Kidney (tissue), 13 donors: ENCODE measurements at regions not wholly inside any gene's neighbourhood (a gene's known extent, or its start where the extent isn't known, plus 50 kb on each side); places are given as distances from the start of the nearest gene placed in this dataset.
"Not testable (repeated sequence)": the region's sequence is repeated elsewhere in the genome, so short reads cannot be mapped to it uniquely, and the experiment has no call there.

Experiments used
- DNase-seq, 5 donors: peaks; one replicate each; pipeline ENCODE4 v3.0.0-alpha.2; 2013 to 2020
- FAIRE-seq: peaks from 2 replicates; lab custom pipeline; 2012; peaks lifted over from hg19 to GRCh38; lab: Jason Lieb, UNC
- H3K27ac ChIP-seq, 2 donors: one replicate each; pipeline ENCODE4 v1.7.0; 2013; ENCODE audit warnings: low read depth in 2 of 2, low read length in 2 of 2, inconsistent platforms in 1 of 2
- H3K27me3 ChIP-seq: one replicate; pipeline ENCODE4 v1.7.1; 2013; ENCODE audit warnings: low read length, inconsistent platforms; ENCODE audit not compliant: control insufficient read depth, insufficient read depth
- H3K36me3 ChIP-seq, 3 donors: one replicate each; pipeline versions ENCODE4 v1.7.0 to v1.7.1; 2013; ENCODE audit warnings: low read length in 3 of 3, control low read depth in 1 of 3, inconsistent platforms in 1 of 3; ENCODE audit not compliant: insufficient read depth in 3 of 3, control insufficient read depth in 2 of 3
- H3K4me1 ChIP-seq, 3 donors: one replicate each; pipeline versions ENCODE4 v1.7.0 to v1.7.1; 2013; ENCODE audit warnings: low read length in 3 of 3, inconsistent platforms in 1 of 3, low read depth in 1 of 3; ENCODE audit not compliant: control insufficient read depth in 2 of 3, insufficient read depth in 2 of 3
- H3K4me3 ChIP-seq, 3 donors: one replicate each; pipeline versions ENCODE4 v1.7.0 to v1.8.1; 2013; ENCODE audit warnings: low read length in 3 of 3, control low read depth in 1 of 3, inconsistent platforms in 1 of 3
- H3K9ac ChIP-seq, 3 donors: one replicate each; pipeline versions ENCODE4 v1.7.0 to v1.7.1; 2013; ENCODE audit warnings: low read length in 3 of 3, control low read depth in 1 of 3, inconsistent platforms in 1 of 3
- H3K9me3 ChIP-seq, 3 donors: one replicate each; pipeline versions ENCODE4 v1.7.0 to v1.7.1; 2013; ENCODE audit warnings: low read length in 3 of 3, control low read depth in 1 of 3, inconsistent platforms in 1 of 3; ENCODE audit not compliant: control insufficient read depth in 2 of 3, insufficient read depth in 1 of 3
- intact Hi-C: fragments of 100-400 bp; cut with DNase I; formaldehyde crosslinking; loops from one replicate; pipeline ENCODE4 v1.11.1; 2022
- TF ChIP-seq, protein P1 (sequence below): IDR thresholded peaks from 3 replicates; pipeline ENCODE4 v1.5.1; 2012; ENCODE audit warnings: mild to moderate bottlenecking, moderate library complexity, borderline replicate concordance; ENCODE audit not compliant: insufficient read depth; ENCODE audit errors: extremely low read depth
- donor health status: control.
- donor health status: control.
- donor health status: control.
- donor health status: control.
- donor health status: control.
- donor health status: DM: yes; HTN: yes; CAD: no.
- donor health status: Normal renal cell carcinoma (clear cell type).

DNA sequence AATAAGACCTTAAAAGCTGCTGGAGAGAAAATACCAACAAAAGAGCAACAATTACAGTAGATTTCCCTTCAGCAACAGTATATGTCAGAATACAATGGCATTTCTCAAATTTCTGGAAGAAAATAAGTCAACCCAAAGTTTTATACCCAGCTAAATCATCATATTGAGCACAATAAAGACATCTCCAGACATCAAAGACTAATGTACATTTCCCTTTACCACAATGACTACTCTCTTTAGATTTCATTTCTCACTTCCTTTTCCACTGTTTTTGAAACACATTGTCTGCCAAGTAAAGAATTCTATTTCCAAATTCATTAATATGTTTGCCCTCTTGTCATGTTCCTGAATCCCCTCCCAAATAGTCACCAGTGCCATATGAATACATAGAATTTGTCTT, 111.4 kb downstream of the POU4F1 start:
- no peak overlapping the region for H3K27ac ChIP-seq
- TF ChIP-seq, protein P1, sequence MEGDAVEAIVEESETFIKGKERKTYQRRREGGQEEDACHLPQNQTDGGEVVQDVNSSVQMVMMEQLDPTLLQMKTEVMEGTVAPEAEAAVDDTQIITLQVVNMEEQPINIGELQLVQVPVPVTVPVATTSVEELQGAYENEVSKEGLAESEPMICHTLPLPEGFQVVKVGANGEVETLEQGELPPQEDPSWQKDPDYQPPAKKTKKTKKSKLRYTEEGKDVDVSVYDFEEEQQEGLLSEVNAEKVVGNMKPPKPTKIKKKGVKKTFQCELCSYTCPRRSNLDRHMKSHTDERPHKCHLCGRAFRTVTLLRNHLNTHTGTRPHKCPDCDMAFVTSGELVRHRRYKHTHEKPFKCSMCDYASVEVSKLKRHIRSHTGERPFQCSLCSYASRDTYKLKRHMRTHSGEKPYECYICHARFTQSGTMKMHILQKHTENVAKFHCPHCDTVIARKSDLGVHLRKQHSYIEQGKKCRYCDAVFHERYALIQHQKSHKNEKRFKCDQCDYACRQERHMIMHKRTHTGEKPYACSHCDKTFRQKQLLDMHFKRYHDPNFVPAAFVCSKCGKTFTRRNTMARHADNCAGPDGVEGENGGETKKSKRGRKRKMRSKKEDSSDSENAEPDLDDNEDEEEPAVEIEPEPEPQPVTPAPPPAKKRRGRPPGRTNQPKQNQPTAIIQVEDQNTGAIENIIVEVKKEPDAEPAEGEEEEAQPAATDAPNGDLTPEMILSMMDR: no peak
- FAIRE-seq (no peak), DNase-seq (no peak)
- H3K36me3 ChIP-seq: no peaks in the 10 kb centered on the region
- no peaks in the 10 kb centered on the region for H3K27me3 ChIP-seq
- H3K9me3 ChIP-seq: no peaks in the 10 kb centered on the region
- H3K9ac ChIP-seq: no peak overlapping the region
- intact Hi-C loops: no loop called here
- H3K4me1 ChIP-seq: no peaks in the 10 kb centered on the region
- H3K4me3 ChIP-seq: no peak overlapping the region

DNA sequence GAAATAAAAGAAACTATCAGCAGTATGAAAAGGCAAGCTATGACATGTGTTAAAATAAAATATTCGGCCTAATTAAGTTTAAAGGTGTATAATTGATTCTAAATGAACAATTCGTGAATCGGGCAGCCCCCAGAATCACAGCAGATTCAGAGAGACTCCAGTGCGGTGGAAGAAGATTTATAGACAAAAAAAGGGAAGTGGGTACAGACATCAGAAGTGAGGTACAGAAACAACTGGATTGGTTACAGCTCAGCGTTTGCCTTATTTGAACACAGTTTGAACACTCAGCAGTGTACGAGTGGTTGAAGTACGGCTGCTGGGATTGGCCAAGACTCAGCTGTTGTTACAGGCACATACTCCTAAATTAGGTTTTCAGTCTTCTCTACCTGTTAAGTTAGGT, 113.1 kb downstream of the POU4F1 start:
- H3K27me3 ChIP-seq, H3K27ac ChIP-seq, FAIRE-seq, intact Hi-C loops, H3K4me1 ChIP-seq, H3K4me3 ChIP-seq, H3K9me3 ChIP-seq, DNase-seq, H3K9ac ChIP-seq, H3K36me3 ChIP-seq: not testable (repeated sequence)

DNA sequence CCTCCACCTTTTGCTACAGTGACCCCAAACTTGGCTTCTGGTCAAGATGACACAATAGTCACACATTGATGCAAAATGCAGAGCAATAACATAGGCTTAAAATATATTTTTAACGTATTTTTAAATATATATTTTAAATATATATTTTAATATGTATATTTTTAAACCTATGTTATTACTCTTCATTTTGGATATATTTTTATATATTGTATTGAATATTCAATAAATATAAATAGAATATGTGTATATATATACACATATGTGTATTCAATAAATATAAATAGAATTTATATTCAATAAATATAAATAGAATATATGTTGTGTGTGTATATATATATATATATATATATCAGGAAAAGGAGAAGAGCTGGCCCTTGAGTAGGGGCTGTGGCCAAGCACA, 115.6 kb downstream of the POU4F1 start:
- Histone ChIP-seq H3K27ac (no peak overlapping the region), H3K9me3 (no peaks in the 10 kb centered on the region), H3K9ac (no peak overlapping the region), H3K36me3 (no peaks in the 10 kb centered on the region), H3K4me1 (no peaks in the 10 kb centered on the region), H3K4me3 (no peak overlapping the region), H3K27me3 (no peaks in the 10 kb centered on the region)
- TF ChIP-seq, protein P1: no peak
- FAIRE-seq (peak; percentile 60), DNase-seq (no peak)
- intact Hi-C loops: no loop called here

DNA sequence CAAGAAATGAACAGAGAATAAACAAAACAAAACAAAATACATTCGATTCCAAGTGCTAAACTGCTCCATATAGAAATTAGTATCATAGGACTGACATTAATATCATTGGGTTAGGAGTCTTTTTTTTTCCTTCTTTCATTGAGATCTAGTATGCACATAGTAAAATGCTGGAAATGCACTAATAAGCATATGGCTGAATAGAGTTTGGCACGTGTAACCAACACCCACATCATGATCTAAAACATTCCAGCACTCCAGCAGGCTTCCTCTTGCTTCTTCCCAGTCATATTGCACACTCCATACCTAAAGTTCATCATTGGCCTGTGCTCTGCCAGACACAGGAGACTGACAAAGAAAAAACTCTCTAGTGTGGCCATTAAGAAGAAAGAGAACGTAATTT, 117.5 kb downstream of the POU4F1 start:
- TF ChIP-seq, protein P1: no peak
- Histone ChIP-seq H3K9ac (no peak overlapping the region), H3K4me3 (no peak overlapping the region), H3K27ac (no peak overlapping the region), H3K4me1 (no peaks in the 10 kb centered on the region), H3K27me3 (no peaks in the 10 kb centered on the region), H3K9me3 (no peaks in the 10 kb centered on the region), H3K36me3 (no peaks in the 10 kb centered on the region)
- intact Hi-C loops: no loop called here
- FAIRE-seq: no peak
- no peak for DNase-seq
